ENCODE measurements at regions not wholly inside any gene's neighbourhood (a gene's known extent, or its start where the extent isn't known, plus 50 kb on each side); places are given as distances from the start of the nearest gene placed in this dataset.

- Mint-ChIP-seq H3K36me3 (ENCODE audit: low read depth) (no peaks in the 10 kb centered on the region; the same call in 1 of the 2 replicates), H3K4me3 (no peak overlapping the region), H3K27ac (no peak overlapping the region), H3K27me3 (ENCODE audit: insufficient read depth) (no peaks in the 10 kb centered on the region), H3K4me1 (ENCODE audit: low read depth) (no peaks in the 10 kb centered on the region), H3K9me3 (peaks cover 23% of the 10 kb centered on the region)
- no peak for TF ChIP-seq CTCF (IDR thresholded peaks at IDR 0.05)
- no peak for DNase-seq
Observed at GRCh38 chr4:13299343-13299742, 184.8 kb downstream of the RAB28 start.

- Mint-ChIP-seq H3K9me3 (peaks cover 23% of the 10 kb centered on the region), H3K27ac (no peak overlapping the region), H3K4me1 (ENCODE audit: low read depth) (no peaks in the 10 kb centered on the region), H3K4me3 (no peak overlapping the region), H3K36me3 (ENCODE audit: low read depth) (no peaks in the 10 kb centered on the region; the same call in 1 of the 2 replicates), H3K27me3 (ENCODE audit: insufficient read depth) (no peaks in the 10 kb centered on the region)
- no peak for TF ChIP-seq CTCF (IDR thresholded peaks at IDR 0.05)
- DNase-seq, result no peak
Observed at GRCh38 chr4:13298655-13299054, 185.5 kb downstream of the RAB28 start.

- Mint-ChIP-seq H3K36me3 (ENCODE audit: low read depth) (no peaks in the 10 kb centered on the region; the same call in 1 of the 2 replicates), H3K4me3 (no peak overlapping the region), H3K27ac (no peak overlapping the region), H3K4me1 (ENCODE audit: low read depth) (no peaks in the 10 kb centered on the region), H3K27me3 (ENCODE audit: insufficient read depth) (no peaks in the 10 kb centered on the region), H3K9me3 (peaks cover 23% of the 10 kb centered on the region)
- no peak for TF ChIP-seq CTCF (IDR thresholded peaks at IDR 0.05)
- no peak for DNase-seq
Observed at GRCh38 chr4:13296986-13297385, 187.2 kb downstream of the RAB28 start.

GRCh38 chr4:13294961-13295605 is 189.1 kb downstream of the RAB28 start:
- Mint-ChIP-seq H3K27ac (no peak overlapping the region), H3K9me3 (peaks cover 14% of the 10 kb centered on the region), H3K27me3 (ENCODE audit: insufficient read depth) (no peaks in the 10 kb centered on the region), H3K4me1 (ENCODE audit: low read depth) (no peaks in the 10 kb centered on the region; the same call in 1 of the 2 replicates), H3K4me3 (no peak overlapping the region), H3K36me3 (ENCODE audit: low read depth) (no peaks in the 10 kb centered on the region)
- no peak for DNase-seq
- no peak for TF ChIP-seq CTCF (IDR thresholded peaks at IDR 0.05)

- no peak for TF ChIP-seq CTCF (IDR thresholded peaks at IDR 0.05)
- no peak for DNase-seq
- H3K4me1 Mint-ChIP-seq (ENCODE audit: low read depth), result peaks cover 7% of the 10 kb centered on the region; the same call in 1 of the 2 replicates
- no peaks in the 10 kb centered on the region for H3K27me3 Mint-ChIP-seq (ENCODE audit: insufficient read depth)
- H3K36me3 Mint-ChIP-seq (ENCODE audit: low read depth), result no peaks in the 10 kb centered on the region
- H3K27ac Mint-ChIP-seq, result no peak overlapping the region
- H3K9me3 Mint-ChIP-seq, result peaks cover 18% of the 10 kb centered on the region
- no peak overlapping the region for H3K4me3 Mint-ChIP-seq
Observed at GRCh38 chr4:13292372-13292771, 191.8 kb downstream of the RAB28 start.
